ENCODE measurements at regions not wholly inside any gene's neighbourhood (a gene's known extent, or its start where the extent isn't known, plus 50 kb on each side); places are given as distances from the start of the nearest gene placed in this dataset.
"Not testable (repeated sequence)": the region's sequence is repeated elsewhere in the genome, so short reads cannot be mapped to it uniquely, and the experiment has no call there.

DNA sequence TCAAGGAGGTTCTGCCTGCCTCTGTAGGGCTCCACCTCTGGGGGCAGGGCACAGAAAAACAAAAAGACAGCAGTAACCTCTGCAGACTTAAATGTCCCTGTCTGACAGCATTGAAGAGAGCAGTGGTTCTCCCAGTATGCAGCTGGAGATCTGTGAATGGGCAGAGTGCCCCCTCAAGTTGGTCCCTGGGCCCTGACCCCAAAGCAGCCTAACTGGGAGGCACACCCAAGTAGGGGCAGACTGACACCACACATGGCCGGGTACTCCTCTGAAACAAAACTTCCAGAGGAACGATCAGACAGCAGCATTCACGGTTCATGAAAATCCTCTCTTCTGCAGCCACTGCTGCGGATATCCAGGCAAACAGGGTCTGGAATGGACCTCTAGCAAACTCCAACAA, 409.2 kb downstream of the ALG10 start:
- DNase-seq = not testable (repeated sequence)
